ENCODE measurements at regions not wholly inside any gene's neighbourhood (a gene's known extent, or its start where the extent isn't known, plus 50 kb on each side); places are given as distances from the start of the nearest gene placed in this dataset.
A peak's percentile ranks its signal among the peaks of the same experiment; 100 is the strongest.

DNA sequence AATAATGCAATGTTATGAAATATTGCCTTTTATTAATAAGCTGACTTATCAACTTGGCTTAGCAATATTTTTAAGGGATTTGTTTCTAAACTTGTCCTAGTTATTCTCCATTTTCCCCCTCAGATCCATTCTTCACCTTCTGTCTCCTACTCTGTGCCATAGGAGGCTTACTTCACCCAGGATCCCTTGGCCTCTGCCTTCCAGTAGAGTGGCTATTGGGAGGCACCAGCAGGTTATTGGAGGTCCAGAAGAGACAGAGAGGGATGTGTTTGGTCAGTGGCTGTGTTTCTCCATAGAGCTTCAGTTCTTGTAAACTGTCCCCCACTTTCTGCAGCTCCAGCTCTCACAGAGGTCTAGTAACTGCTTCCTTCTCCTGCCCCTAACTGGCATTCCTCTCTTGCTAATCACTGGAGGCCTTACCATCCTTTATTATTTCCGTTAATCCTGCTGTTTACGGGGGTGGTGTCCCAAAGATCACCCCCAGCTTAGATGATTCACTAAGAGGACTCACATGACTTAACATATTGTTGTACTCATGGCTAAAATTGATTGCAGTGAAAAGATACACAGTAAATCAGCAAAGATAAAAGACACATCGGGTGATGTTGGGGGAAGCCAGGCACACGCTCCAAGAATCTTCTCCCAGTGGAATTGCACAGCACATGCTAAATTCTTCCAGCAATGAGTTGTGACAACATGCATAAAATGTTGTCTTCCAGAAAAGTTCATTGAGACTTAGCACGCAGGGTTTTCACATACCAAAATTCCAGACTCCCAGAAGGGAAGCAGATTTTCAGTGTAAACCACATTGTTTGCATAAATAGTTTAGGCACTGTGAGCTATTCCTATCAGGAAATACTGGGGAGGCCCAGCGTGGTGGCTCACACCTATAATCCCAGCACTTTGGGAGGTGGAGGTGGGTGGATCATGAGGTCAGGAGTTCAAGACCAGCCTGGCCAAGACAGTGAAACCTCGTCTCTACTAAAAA, 67.5 kb downstream of the RPL22L1 start (continued):
- TF ChIP-seq, protein P1, sequence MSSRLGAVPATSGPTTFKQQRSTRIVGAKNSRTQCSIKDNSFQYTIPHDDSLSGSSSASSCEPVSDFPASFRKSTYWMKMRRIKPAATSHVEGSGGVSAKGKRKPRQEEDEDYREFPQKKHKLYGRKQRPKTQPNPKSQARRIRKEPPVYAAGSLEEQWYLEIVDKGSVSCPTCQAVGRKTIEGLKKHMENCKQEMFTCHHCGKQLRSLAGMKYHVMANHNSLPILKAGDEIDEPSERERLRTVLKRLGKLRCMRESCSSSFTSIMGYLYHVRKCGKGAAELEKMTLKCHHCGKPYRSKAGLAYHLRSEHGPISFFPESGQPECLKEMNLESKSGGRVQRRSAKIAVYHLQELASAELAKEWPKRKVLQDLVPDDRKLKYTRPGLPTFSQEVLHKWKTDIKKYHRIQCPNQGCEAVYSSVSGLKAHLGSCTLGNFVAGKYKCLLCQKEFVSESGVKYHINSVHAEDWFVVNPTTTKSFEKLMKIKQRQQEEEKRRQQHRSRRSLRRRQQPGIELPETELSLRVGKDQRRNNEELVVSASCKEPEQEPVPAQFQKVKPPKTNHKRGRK (tag; IDR thresholded peaks at IDR 0.05), result no peak
- TF ChIP-seq PPARD (CRISPR knock-in tag; IDR thresholded peaks at IDR 0.05) (no peak), CHCHD3 (CRISPR knock-in tag; IDR thresholded peaks at IDR 0.05) (no peak), TRIM24 (IDR thresholded peaks at IDR 0.05) (0 out of 4 replicates have a peak, but pooled peaks of 1 of the 2 experiments have one; percentile 20), ZNF668 (CRISPR knock-in tag; IDR thresholded peaks at IDR 0.05) (no peak), TCF3 (CRISPR knock-in tag; IDR thresholded peaks at IDR 0.05) (peak; percentile 33; the same call in 1 of the 2 replicates), CBX5 (IDR thresholded peaks at IDR 0.05; ENCODE audit: borderline replicate concordance, low read depth) (no peak), ETS2 (tag; IDR thresholded peaks at IDR 0.05; ENCODE audit: borderline replicate concordance, poor library complexity, severe bottlenecking) (no peak)
- TF ChIP-seq, protein P2, sequence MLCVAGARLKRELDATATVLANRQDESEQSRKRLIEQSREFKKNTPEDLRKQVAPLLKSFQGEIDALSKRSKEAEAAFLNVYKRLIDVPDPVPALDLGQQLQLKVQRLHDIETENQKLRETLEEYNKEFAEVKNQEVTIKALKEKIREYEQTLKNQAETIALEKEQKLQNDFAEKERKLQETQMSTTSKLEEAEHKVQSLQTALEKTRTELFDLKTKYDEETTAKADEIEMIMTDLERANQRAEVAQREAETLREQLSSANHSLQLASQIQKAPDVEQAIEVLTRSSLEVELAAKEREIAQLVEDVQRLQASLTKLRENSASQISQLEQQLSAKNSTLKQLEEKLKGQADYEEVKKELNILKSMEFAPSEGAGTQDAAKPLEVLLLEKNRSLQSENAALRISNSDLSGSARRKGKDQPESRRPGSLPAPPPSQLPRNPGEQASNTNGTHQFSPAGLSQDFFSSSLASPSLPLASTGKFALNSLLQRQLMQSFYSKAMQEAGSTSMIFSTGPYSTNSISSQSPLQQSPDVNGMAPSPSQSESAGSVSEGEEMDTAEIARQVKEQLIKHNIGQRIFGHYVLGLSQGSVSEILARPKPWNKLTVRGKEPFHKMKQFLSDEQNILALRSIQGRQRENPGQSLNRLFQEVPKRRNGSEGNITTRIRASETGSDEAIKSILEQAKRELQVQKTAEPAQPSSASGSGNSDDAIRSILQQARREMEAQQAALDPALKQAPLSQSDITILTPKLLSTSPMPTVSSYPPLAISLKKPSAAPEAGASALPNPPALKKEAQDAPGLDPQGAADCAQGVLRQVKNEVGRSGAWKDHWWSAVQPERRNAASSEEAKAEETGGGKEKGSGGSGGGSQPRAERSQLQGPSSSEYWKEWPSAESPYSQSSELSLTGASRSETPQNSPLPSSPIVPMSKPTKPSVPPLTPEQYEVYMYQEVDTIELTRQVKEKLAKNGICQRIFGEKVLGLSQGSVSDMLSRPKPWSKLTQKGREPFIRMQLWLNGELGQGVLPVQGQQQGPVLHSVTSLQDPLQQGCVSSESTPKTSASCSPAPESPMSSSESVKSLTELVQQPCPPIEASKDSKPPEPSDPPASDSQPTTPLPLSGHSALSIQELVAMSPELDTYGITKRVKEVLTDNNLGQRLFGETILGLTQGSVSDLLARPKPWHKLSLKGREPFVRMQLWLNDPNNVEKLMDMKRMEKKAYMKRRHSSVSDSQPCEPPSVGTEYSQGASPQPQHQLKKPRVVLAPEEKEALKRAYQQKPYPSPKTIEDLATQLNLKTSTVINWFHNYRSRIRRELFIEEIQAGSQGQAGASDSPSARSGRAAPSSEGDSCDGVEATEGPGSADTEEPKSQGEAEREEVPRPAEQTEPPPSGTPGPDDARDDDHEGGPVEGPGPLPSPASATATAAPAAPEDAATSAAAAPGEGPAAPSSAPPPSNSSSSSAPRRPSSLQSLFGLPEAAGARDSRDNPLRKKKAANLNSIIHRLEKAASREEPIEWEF (CRISPR knock-in tag; IDR thresholded peaks at IDR 0.05), result no peak
- TF ChIP-seq, protein P3, sequence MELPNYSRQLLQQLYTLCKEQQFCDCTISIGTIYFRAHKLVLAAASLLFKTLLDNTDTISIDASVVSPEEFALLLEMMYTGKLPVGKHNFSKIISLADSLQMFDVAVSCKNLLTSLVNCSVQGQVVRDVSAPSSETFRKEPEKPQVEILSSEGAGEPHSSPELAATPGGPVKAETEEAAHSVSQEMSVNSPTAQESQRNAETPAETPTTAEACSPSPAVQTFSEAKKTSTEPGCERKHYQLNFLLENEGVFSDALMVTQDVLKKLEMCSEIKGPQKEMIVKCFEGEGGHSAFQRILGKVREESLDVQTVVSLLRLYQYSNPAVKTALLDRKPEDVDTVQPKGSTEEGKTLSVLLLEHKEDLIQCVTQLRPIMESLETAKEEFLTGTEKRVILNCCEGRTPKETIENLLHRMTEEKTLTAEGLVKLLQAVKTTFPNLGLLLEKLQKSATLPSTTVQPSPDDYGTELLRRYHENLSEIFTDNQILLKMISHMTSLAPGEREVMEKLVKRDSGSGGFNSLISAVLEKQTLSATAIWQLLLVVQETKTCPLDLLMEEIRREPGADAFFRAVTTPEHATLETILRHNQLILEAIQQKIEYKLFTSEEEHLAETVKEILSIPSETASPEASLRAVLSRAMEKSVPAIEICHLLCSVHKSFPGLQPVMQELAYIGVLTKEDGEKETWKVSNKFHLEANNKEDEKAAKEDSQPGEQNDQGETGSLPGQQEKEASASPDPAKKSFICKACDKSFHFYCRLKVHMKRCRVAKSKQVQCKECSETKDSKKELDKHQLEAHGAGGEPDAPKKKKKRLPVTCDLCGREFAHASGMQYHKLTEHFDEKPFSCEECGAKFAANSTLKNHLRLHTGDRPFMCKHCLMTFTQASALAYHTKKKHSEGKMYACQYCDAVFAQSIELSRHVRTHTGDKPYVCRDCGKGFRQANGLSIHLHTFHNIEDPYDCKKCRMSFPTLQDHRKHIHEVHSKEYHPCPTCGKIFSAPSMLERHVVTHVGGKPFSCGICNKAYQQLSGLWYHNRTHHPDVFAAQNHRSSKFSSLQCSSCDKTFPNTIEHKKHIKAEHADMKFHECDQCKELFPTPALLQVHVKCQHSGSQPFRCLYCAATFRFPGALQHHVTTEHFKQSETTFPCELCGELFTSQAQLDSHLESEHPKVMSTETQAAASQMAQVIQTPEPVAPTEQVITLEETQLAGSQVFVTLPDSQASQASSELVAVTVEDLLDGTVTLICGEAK (IDR thresholded peaks at IDR 0.05), result 0 out of 2 replicates have a peak, but pooled peaks have one; percentile 7
- TF ChIP-seq, protein P3 (CRISPR knock-in tag; IDR thresholded peaks at IDR 0.05), result no peak

Data from K562 (cell line).